HEK293 (cell line): ENCODE measurements at regions not wholly inside any gene's neighbourhood (a gene's known extent, or its start where the extent isn't known, plus 50 kb on each side); places are given as distances from the start of the nearest gene placed in this dataset.

Experiments
- CTCF ChIA-PET: fragments of 350-600 bp; formaldehyde crosslinking; extraction: SDS; loops from one replicate; lab custom pipeline; 2021; ENCODE audit warnings: antibody characterized with exemption; lab: Yijun Ruan, JAX
- POLR2A ChIA-PET: fragments of 300-600 bp; formaldehyde crosslinking; extraction: SDS; loops from one replicate; lab custom pipeline; 2020; ENCODE audit warnings: antibody characterized with exemption, inconsistent platforms; lab: Yijun Ruan, JAX
- H3K27ac ChIP-seq: fragments of 200-500 bp; sonication (Bioruptor generic); 2 replicates; pipeline ENCODE4 v1.5.1; 2014; ENCODE audit warnings: low read depth, low read length, control low read depth, inconsistent platforms; ENCODE audit errors: extremely low read depth
- H3K36me3 ChIP-seq, 2 experiments: fragments of 200-500 bp in 1 of 2; sonication (Bioruptor generic) in 1 of 2; 1 replicate in 1 of 2; 2 replicates in 1 of 2; pipeline ENCODE4 v1.5.1; 2014 to 2017; ENCODE audit warnings: inconsistent platforms in 2 of 2, low read length in 2 of 2; ENCODE audit not compliant: control insufficient read depth in 2 of 2, insufficient read depth in 1 of 2
- H3K4me1 ChIP-seq: fragments of 200-500 bp; sonication (Bioruptor generic); 2 replicates; pipeline ENCODE4 v1.5.1; 2014; ENCODE audit warnings: mild to moderate bottlenecking, low read length, inconsistent platforms; ENCODE audit not compliant: control insufficient read depth, insufficient read depth
- H3K4me3 ChIP-seq: 2 replicates; pipeline ENCODE4 v1.5.1; 2011; ENCODE audit warnings: low read depth, mild to moderate bottlenecking, control low read depth, low read length, moderate library complexity
- H3K9me3 ChIP-seq: fragments of 200-500 bp; sonication (Bioruptor generic); 2 replicates; pipeline ENCODE4 v1.5.1; 2014; ENCODE audit warnings: low read depth, low read length, inconsistent platforms; ENCODE audit not compliant: control insufficient read depth, insufficient read depth
- HOXC10 ChIP-seq: sonication (generic); formaldehyde crosslinking; IDR thresholded peaks from 2 replicates; pipeline ENCODE4 v1.8.1; 2023; ENCODE audit warnings: mild to moderate bottlenecking, missing genetic modification reagents
- PRDM1 ChIP-seq: fragments of 450-650 bp; formaldehyde crosslinking; IDR thresholded peaks from 2 replicates; pipeline ENCODE4; 2016; ENCODE audit warnings: missing biosample characterization, missing genetic modification characterization
- PRDM4 ChIP-seq: fragments of 450-650 bp; formaldehyde crosslinking; IDR thresholded peaks from 2 replicates; pipeline ENCODE4 v1.5.1; 2017; ENCODE audit warnings: missing biosample characterization, missing genetic modification characterization
- SETDB1 ChIP-seq: IDR thresholded peaks from one replicate; pipeline ENCODE4 v1.6.1; 2017; ENCODE audit warnings: mild to moderate bottlenecking, low read length, moderate library complexity, mixed read lengths; ENCODE audit not compliant: insufficient read length
- SP2 ChIP-seq: fragments of 450-650 bp; formaldehyde crosslinking; IDR thresholded peaks from 2 replicates; pipeline ENCODE4 v1.5.1; 2016; ENCODE audit warnings: missing biosample characterization, missing genetic modification characterization
- ZBTB20 ChIP-seq: fragments of 450-650 bp; formaldehyde crosslinking; IDR thresholded peaks from 2 replicates; pipeline ENCODE4 v1.5.1; 2016; ENCODE audit warnings: missing biosample characterization, missing genetic modification characterization
- ZBTB7A ChIP-seq: fragments of 450-650 bp; formaldehyde crosslinking; IDR thresholded peaks from 2 replicates; pipeline ENCODE4 v1.5.1; 2016; ENCODE audit warnings: low read depth, missing biosample characterization, missing genetic modification characterization
- ZNF184 ChIP-seq: fragments of 450-650 bp; IDR thresholded peaks from 2 replicates; pipeline ENCODE4 v1.5.1; 2018; ENCODE audit warnings: missing biosample characterization, mild to moderate bottlenecking, missing genetic modification characterization
- ZNF24 ChIP-seq: fragments of 450-650 bp; formaldehyde crosslinking; IDR thresholded peaks from 2 replicates; pipeline ENCODE4 v1.5.1; 2016; ENCODE audit warnings: missing biosample characterization, missing genetic modification characterization
- ZNF302 ChIP-seq: fragments of 450-650 bp; formaldehyde crosslinking; IDR thresholded peaks from 2 replicates; pipeline ENCODE4 v1.5.1; 2016; ENCODE audit warnings: missing biosample characterization, missing genetic modification characterization, low read depth
- ZNF311 ChIP-seq: fragments of 450-650 bp; formaldehyde crosslinking; IDR thresholded peaks from 2 replicates; pipeline ENCODE4 v1.5.1; 2017; ENCODE audit warnings: missing biosample characterization, missing genetic modification characterization, borderline replicate concordance
- ZNF391 ChIP-seq: fragments of 450-650 bp; formaldehyde crosslinking; IDR thresholded peaks from 2 replicates; pipeline ENCODE4 v1.5.1; 2016; ENCODE audit warnings: low read depth, missing biosample characterization, missing genetic modification characterization, borderline replicate concordance
- ZNF394 ChIP-seq: fragments of 450-650 bp; formaldehyde crosslinking; IDR thresholded peaks from 2 replicates; pipeline ENCODE4 v1.5.1; 2016; ENCODE audit warnings: missing biosample characterization, missing genetic modification characterization, mild to moderate bottlenecking, moderate library complexity, borderline replicate concordance
- ZNF473 ChIP-seq: fragments of 450-650 bp; formaldehyde crosslinking; IDR thresholded peaks from 2 replicates; pipeline ENCODE4 v1.5.1; 2017; ENCODE audit warnings: missing biosample characterization, missing genetic modification characterization
- ZNF518A ChIP-seq: fragments of 450-650 bp; formaldehyde crosslinking; conservative IDR thresholded peaks from 2 replicates; pipeline ENCODE4 v1.5.1; 2016; ENCODE audit warnings: low read depth, missing biosample characterization, missing genetic modification characterization
- ZNF600 ChIP-seq: fragments of 450-650 bp; formaldehyde crosslinking; IDR thresholded peaks from 2 replicates; pipeline ENCODE4 v1.5.1; 2016; ENCODE audit warnings: missing biosample characterization, missing genetic modification characterization
- ZNF645 ChIP-seq: fragments of 450-650 bp; formaldehyde crosslinking; IDR thresholded peaks from 2 replicates; pipeline ENCODE4; 2016; ENCODE audit warnings: missing biosample characterization, missing genetic modification characterization
- ZNF704 ChIP-seq: fragments of 450-650 bp; formaldehyde crosslinking; IDR thresholded peaks from 2 replicates; pipeline ENCODE4 v1.5.1; 2016; ENCODE audit warnings: missing biosample characterization, missing genetic modification characterization
- ZNF768 ChIP-seq: fragments of 450-650 bp; formaldehyde crosslinking; IDR thresholded peaks from 2 replicates; pipeline ENCODE4 v1.5.1; 2018; ENCODE audit warnings: missing biosample characterization, mild to moderate bottlenecking, missing genetic modification characterization
- ZSCAN23 ChIP-seq: fragments of 450-650 bp; formaldehyde crosslinking; IDR thresholded peaks from 2 replicates; pipeline ENCODE4 v1.5.1; 2016; ENCODE audit warnings: missing biosample characterization, missing genetic modification characterization

- TF ChIP-seq ZNF394 (tag by site-specific recombination): no peak
- TF ChIP-seq PRDM4: no peak
- TF ChIP-seq SP2 (tag by site-specific recombination): no peak
- no peak for TF ChIP-seq HOXC10 (CRISPR knock-in tag)
- TF ChIP-seq ZNF473 (tag by site-specific recombination): no peak
- Histone ChIP-seq H3K27ac (no peak overlapping the region), H3K9me3 (no peaks in the 10 kb centered on the region), H3K4me1 (0 out of 2 replicates have a peak, but pooled peaks cover 4% of the 10 kb centered on the region), H3K4me3 (no peak overlapping the region), H3K36me3 (no peaks in the 10 kb centered on the region)
- CTCF ChIA-PET: no interaction called here
- POLR2A ChIA-PET: no interaction called here
These were observed 446.2 kb upstream of the NR2F2 start for GRCh38 chr15:95884276-95884675.

GRCh38 chr15:95887666-95888390 lies 442.7 kb upstream of the NR2F2 start:
- CTCF ChIA-PET: no interaction called here
- no peak overlapping the region for H3K4me3 ChIP-seq
- TF ChIP-seq ZNF184: no peak
- TF ChIP-seq, all 188 proteins: peak for 0
- Histone ChIP-seq H3K36me3 (no peaks in the 10 kb centered on the region), H3K27ac (no peak overlapping the region), H3K9me3 (no peaks in the 10 kb centered on the region), H3K4me1 (0 out of 2 replicates have a peak, but pooled peaks cover 4% of the 10 kb centered on the region)
- POLR2A ChIA-PET: no interaction called here

- H3K4me3 ChIP-seq: no peak overlapping the region
- CTCF ChIA-PET: no interaction called here
- no peak overlapping the region for H3K27ac ChIP-seq
- TF ChIP-seq ZBTB7A (tag by site-specific recombination) (no peak), ZNF311 (tag by site-specific recombination) (no peak), ZNF704 (tag by site-specific recombination) (no peak), PRDM1 (tag by site-specific recombination) (no peak), ZNF645 (tag by site-specific recombination) (no peak), ZNF24 (tag by site-specific recombination) (no peak), ZNF518A (tag by site-specific recombination) (no peak), SETDB1 (no peak), ZSCAN23 (tag by site-specific recombination) (no peak), ZBTB20 (tag by site-specific recombination) (no peak), ZNF600 (no peak), ZNF391 (tag by site-specific recombination) (no peak), ZNF302 (no peak), ZNF768 (tag by site-specific recombination) (no peak)
These were observed 441.7 kb upstream of the NR2F2 start for GRCh38 chr15:95888762-95889161.

More at GRCh38 chr15:95888762-95889161, 441.7 kb upstream of the NR2F2 start:
- no peaks in the 10 kb centered on the region for H3K36me3 ChIP-seq
- no peaks in the 10 kb centered on the region for H3K9me3 ChIP-seq
- 0 out of 2 replicates have a peak, but pooled peaks cover 4% of the 10 kb centered on the region for H3K4me1 ChIP-seq
- POLR2A ChIA-PET: no interaction called here
